ENCODE measurements at regions not wholly inside any gene's neighbourhood (a gene's known extent, or its start where the extent isn't known, plus 50 kb on each side); places are given as distances from the start of the nearest gene placed in this dataset.
A peak's percentile ranks its signal among the peaks of the same experiment; 100 is the strongest.

GRCh38 chr10:130637089-130637676, 501.0 kb downstream of the GLRX3 start:
- DNase-seq, result no peak

- DNase-seq, result no peak
Observed at GRCh38 chr10:130638991-130639390, 502.8 kb downstream of the GLRX3 start.

DNA sequence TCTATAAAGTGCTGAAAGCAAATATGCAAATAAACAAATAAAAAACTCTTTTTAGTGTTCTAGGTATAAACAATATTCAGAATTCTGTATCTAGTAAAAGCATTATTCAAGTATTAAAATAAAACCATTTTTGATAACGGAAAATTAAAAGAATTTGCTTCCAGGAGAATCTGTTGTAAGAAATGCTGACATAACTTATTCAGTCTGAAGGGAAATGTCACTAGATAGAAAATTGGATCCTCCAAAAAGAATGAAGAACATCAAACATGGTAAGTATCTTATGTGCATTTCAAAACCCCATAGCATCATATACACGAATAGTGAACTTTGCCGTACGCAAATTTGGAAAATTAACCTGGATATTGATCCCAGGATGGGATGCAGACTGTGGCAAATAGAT, 506.7 kb downstream of the GLRX3 start:
- no peak for DNase-seq

GRCh38 chr10:130647341-130647740, 511.1 kb downstream of the GLRX3 start:
- DNase-seq, result no peak

DNA sequence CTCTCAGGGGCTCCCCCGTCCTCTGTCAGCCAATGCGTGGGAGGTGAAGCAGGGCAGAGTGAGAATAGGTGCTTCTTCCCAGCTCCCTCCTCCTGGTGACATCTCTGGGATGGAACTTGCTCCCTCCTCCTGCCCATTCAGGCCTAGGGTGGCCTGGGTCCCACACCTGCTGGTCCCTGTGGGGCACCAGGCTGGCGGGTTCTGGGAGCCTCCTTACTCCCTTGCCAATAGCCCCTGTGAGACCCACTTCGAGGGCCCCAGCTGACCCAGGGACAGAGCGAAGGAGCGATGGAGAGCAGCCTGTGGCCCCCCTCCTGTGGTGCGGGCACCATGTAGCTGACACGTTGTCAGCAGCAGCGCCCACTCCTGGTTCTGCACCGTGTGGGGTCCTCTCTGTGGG, 512.6 kb downstream of the GLRX3 start:
- no peak for DNase-seq

- DNase-seq, result no peak
Observed at GRCh38 chr10:130652544-130652943, 516.4 kb downstream of the GLRX3 start.

DNA sequence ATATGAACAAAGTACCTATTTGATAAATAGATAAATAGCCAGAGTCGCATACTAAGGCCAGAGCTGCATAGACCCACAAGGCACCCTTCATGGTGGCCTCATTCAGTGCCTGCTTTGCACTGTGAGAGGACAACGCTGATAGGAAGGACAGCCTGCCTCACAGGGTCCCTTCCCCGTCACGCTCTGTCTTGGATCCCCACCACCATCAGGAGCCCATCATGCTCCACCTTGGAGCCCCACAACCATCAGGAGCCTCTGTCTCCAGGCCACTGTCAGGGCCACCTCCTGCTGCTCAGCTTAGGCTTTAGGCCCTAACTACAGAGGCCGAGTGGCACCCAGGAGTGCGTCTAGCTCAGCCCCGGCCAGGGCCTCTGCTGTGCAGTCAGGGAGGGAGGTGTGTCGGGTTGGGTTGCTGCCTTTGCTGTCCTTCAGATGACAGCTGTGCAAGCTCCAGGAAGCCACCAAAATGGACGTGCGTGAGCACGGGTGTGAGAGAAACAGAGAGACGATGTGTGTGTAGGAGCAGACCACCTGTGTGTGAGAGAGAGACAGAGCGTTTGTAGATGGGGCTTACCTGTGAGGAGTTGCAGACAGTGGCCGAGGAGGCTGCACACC, 516.9 kb downstream of the GLRX3 start:
- DNase-seq, result no peak

GRCh38 chr10:130654726-130655125, 518.5 kb downstream of the GLRX3 start:
- DNase-seq, result no peak

DNA sequence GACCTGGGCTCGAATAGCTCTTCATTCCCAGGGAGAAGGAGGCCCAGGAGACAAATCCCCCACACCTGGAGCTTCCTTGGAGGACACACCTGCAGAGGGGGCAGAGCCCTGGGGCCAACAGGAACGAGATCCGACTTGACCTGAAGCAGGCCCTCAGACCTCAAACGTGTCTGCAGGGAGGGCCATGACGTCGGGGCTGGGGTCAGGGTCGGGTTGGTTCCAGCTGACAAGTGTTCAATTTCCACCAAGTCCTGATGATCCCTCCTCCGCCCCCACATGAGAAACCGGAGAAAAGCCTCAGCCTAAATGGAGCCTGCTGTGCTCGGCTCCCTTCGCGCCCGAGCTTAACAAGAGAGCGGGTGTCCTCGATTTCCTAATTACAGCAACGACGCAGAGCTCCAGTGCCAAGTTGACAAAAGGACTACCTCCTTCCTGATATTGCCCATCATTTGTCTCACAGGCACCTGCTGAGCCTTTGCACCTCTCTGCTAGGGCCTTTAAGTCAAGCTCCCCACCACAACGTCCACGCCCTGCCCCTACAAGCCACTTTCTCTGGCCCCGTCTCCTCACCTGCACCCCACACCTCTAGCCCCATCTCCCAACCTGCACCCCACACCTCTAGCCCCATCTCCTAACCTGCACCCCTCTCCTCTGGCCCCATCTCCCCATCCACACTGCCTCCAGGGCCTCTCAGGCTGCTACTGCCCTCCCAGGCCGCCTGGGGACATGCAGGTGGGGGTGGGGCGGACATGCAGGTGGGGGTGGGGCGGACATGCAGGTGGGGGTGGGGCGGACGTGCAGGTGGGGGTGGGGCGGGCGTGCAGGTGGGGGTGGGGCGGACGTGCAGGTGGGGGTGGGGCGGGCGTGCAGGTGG, 519.4 kb downstream of the GLRX3 start:
- no peak for DNase-seq

DNA sequence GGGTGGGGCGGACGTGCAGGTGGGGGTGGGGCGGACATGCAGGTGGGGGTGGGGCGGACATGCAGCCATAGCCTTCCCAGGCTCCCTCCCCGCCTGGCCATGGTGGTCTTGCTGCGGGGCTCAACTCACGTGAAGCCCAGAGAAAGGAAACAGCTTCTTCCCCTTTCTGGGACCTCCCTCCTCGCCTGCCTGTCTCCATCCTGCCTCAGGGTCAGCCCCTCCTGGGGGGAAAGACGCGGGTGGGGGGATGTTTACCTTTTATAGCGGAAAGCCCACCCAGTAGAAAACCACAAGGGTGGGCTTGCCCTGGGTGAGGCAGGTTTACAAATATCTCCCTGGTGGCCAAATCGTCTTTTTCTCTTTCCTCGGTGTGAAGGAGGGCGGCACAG, 520.0 kb downstream of the GLRX3 start:
- no peak for DNase-seq

- no peak for DNase-seq
Observed at GRCh38 chr10:130656582-130657133, 520.5 kb downstream of the GLRX3 start.

DNA sequence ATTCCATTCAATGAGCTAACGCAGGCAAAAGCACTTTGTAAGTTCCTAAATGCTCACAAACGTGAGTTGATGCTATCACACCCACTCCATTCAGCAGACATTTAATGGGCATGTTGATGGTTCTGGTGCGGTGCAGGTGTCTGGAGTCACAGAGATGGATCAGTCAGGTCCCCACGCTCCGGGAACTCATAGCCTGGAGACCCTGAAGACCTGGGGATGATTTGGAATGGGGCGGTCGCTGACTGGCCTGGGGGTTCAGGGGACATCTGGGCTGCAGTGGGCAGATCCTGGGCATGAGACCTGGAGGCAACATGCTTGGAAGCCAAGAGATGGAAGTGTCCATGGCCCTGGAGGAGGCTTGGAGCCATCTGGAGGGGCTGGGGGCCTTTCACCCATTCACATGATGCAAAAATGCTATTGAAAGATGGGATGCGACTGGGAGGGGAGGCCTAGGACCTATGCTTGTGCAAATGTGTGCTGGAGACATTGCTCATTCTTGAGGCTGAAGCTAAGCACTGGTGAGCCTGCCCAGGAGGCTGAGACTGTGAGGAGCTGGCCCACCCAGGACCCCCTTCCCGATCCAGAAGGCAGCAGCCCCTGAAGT, 522.6 kb downstream of the GLRX3 start:
- no peak for DNase-seq

DNA sequence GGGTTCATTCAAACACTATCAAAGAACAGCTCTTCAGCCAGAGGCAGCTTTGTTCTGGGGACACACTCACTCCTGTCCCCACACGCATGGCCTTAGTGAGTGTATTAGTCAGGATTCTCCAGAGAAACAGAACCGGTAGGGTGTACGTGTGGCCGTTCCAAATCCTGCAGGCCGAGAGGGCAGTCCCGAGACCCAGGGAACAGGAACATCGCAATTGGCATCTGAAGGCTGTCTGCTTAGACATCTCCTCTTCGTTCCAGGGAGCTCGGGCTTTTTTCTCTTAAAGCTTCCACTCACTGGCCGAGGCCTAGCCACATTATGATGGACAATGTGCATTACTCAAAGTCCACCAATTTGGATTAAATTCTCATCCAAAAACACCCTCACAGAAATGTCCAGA, 523.3 kb downstream of the GLRX3 start:
- no peak for DNase-seq

DNA sequence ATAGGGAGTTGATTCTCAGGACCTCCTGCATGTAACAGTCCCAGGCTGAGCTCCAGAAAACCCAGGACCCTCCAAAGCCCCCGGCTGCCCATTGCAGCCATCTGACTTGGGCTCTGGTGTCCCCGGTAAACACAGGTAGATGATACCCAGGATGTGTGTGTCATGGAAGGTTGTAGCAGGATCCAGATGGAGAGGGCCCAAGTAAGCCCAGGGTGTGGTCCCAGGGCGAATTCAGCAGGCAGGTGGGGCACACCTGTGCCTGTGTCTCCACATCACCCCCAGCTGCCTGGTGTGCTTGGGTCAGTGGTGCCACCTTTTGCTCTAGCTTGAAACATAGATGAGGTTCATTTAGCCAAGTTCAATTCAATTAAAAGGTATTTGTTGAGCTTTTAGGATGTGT, 524.1 kb downstream of the GLRX3 start:
- DNase-seq, result no peak

DNA sequence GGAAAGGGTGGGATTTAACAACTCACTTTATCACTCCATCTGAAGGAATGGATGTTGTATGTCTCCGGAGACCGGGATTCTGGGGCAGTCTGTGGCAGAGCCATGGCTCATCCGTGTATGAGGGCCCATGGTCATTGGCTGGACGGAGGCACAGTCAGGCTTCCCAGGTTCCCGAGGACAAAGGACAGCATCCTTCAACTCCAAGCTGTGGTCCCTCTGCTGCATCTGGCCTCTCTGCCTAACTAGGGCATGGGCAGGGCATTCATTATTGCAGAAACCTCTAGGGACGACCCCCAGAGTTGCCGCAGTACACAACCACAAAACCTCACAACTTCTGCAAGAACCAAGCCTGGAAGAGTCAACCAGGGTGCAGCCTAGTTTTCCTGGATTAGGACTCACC, 525.2 kb downstream of the GLRX3 start:
- no peak for DNase-seq

- no peak for DNase-seq
Observed at GRCh38 chr10:130662775-130663174, 526.6 kb downstream of the GLRX3 start.

DNA sequence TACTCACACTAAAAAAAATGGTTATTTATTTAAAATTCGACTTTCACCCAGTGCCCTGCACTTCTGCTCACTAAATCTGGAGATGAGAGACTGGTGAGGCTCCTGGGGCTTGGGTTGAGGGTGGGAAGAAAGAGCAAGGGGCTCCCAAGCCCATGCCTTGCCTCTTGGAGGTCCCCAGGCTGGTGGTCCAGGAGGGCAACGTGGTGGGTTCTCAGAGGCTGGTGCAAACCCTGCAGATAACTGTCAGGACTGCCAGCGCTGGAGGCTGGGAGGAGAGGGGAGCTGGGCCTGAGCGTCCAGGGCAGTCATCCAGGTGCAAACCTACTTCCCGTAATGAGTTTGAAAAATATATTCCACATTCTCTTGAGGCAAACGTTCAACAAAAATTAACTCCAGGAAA, 528.3 kb downstream of the GLRX3 start:
- DNase-seq, result no peak

GRCh38 chr10:130666215-130666614, 530.0 kb downstream of the GLRX3 start:
- no peak for DNase-seq

DNA sequence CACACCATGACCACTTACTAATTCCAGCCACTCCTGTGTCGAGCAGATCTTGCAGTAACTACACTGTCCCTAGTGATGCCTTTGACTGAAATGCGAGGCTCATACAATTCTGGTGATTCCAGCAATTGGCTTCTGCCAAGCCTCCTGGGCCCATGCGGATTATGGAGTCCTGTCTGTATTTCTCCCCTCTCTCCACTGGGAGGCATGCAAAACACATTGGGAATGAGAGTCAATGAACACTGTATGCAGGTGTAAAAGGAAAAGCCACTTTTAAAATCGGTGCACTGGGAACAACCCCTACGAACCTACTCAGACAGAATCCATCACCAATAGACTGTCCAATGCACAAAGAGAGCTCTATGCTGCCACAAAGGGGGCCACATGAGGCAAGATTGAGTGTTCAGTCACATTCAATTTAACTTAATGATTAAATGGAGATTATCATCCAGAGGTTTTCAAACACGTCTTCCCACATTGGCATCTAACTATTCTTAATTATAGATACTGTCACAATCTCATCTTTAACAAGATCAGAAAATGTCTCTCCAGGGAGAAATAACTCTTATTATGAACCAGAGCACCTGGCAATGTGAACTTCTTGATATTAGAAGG, 550.6 kb downstream of the GLRX3 start:
- DNase-seq, result peak; percentile 41

GRCh38 chr10:130687566-130687965, 551.4 kb downstream of the GLRX3 start:
- DNase-seq, result no peak

- DNase-seq, result no peak
Observed at GRCh38 chr10:130689743-130690626, 553.8 kb downstream of the GLRX3 start.

GRCh38 chr10:130691776-130692175, 555.6 kb downstream of the GLRX3 start:
- no peak for DNase-seq

All from NCI-H1105 treated with DMSO at 0.1 percent for 48 hours (cell line).